ENCODE measurements at regions not wholly inside any gene's neighbourhood (a gene's known extent, or its start where the extent isn't known, plus 50 kb on each side); places are given as distances from the start of the nearest gene placed in this dataset.

GRCh38 chr15:77537006-77537405 lies 95.7 kb downstream of the LINGO1 start:
- Mint-ChIP-seq H3K27me3 (peaks cover 0 to 17% (median 6%) of the 10 kb centered on the region in 5 donors), H3K9me3 (no peaks in the 10 kb centered on the region), H3K36me3 (no peaks in the 10 kb centered on the region), H3K4me1 (peaks cover 0 to 17% (median 0%) of the 10 kb centered on the region in 4 donors), H3K4me3 (no peak overlapping the region), H3K27ac (no peak overlapping the region)
- DNase-seq, result no peak
- no peak for ATAC-seq
- POLR2A ChIA-PET, result no interaction called here

DNA sequence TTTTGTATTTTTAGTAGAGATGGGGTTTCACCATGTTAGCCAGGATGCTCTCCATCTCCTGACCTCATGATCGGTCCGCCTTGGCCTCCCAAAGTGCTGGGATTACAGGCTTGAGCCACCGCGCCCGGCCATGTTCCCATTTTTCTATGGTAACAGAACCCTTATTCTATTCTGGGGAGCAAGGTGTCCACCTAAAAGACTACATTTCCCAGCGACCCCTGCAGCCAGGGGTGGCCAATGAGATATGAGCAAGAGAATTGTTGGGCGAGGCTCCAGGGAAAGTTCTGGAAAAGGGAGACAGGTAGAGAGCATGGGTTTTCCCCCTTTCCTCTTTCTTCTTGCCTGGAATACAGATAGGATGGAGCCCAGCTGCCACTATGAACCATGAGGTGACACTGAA lies 96.9 kb downstream of the LINGO1 start:
- Mint-ChIP-seq H3K4me3 (no peak overlapping the region), H3K9me3 (no peaks in the 10 kb centered on the region), H3K4me1 (peaks cover 0 to 17% (median 0%) of the 10 kb centered on the region in 4 donors), H3K36me3 (no peaks in the 10 kb centered on the region), H3K27ac (no peak overlapping the region), H3K27me3 (peaks cover 0 to 20% (median 7%) of the 10 kb centered on the region in 5 donors)
- no peak for DNase-seq
- POLR2A ChIA-PET, result no interaction called here
- ATAC-seq, result no peak

All from naive thymus-derived CD8-positive, alpha-beta T cell (primary cell).